LNCAP (cell line): ENCODE measurements at regions not wholly inside any gene's neighbourhood (a gene's known extent, or its start where the extent isn't known, plus 50 kb on each side); places are given as distances from the start of the nearest gene placed in this dataset.

ENCODE experiments used
- TF ChIP-seq, protein P1 (sequence below): fragments of 450-650 bp; IDR thresholded peaks from 2 replicates; pipeline ENCODE4 v1.5.1; 2017; ENCODE audit warnings: mild to moderate bottlenecking

DNA sequence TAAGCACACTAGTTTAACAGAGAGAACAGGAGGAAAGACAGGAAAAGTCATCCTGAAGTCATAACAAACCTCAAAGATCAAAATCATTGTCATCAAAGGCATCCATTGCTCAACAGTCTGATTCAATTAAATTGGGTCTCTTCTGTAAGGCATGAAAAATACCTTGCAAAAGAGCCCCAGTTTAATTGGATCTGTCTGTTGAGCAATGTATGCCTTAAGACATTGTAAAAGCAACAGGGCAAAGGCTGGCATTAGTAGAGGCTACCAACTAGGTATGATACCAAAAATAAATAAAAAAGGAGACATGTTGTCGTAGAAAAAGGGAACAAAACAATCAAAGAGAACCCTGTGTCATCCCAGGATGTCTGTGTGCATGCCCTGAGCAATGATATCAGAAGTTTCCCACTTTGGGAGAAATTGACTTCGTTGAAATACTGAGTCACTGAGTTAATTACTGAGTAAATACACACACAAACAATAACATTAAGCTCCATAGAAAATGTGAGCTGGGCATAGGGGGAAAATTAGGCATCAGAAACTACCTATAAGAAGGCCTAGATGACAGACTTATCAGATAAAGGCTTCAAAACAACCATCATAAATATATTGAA is 1013.8 kb upstream of the CITED2 start:
- TF ChIP-seq, protein P1, sequence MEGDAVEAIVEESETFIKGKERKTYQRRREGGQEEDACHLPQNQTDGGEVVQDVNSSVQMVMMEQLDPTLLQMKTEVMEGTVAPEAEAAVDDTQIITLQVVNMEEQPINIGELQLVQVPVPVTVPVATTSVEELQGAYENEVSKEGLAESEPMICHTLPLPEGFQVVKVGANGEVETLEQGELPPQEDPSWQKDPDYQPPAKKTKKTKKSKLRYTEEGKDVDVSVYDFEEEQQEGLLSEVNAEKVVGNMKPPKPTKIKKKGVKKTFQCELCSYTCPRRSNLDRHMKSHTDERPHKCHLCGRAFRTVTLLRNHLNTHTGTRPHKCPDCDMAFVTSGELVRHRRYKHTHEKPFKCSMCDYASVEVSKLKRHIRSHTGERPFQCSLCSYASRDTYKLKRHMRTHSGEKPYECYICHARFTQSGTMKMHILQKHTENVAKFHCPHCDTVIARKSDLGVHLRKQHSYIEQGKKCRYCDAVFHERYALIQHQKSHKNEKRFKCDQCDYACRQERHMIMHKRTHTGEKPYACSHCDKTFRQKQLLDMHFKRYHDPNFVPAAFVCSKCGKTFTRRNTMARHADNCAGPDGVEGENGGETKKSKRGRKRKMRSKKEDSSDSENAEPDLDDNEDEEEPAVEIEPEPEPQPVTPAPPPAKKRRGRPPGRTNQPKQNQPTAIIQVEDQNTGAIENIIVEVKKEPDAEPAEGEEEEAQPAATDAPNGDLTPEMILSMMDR: no peak

- TF ChIP-seq, protein P1: no peak
Observed at GRCh38 chr6:140385679-140386078, 1011.2 kb upstream of the CITED2 start.

DNA sequence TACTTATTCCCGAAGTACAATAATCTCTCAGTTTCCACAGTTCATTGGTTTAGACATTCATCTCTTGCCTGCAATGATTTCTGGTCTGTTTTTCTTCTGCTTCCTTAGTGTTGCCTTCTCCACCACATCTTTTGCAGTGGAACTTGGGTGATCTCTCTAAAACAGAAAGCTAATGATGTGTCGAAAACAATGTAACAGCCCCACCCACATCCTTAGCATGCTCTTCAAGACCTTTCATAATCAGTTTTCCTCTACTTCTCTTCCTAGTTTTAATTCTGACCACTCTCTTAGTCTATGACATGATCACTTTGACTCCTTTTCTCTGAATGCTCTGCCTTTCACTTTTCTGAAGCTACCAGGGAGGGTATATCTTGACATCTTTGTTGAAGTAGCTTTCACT is 1007.9 kb upstream of the CITED2 start:
- TF ChIP-seq, protein P1: no peak

- TF ChIP-seq, protein P1: no peak
Observed at GRCh38 chr6:140380427-140381218, 1006.2 kb upstream of the CITED2 start.

DNA sequence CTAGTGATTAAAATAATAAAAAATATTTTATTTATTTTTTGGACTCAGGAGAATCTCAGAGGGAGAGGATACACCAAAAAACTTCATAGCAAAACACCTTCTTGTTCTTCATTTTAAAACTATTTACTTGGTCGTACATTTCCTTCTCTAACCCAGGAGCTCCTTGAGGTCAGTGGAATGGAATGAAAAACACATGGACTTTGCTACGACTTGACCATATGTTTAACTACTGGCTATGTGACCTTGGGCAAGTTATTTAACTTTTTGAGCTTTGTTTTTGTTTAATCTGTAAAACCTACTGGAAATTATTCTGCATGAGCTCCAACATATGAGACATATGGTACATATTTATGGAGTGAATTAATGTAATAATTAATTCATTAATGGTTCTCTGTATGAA is 1005.5 kb upstream of the CITED2 start:
- TF ChIP-seq, protein P1: no peak

- TF ChIP-seq, protein P1: no peak
Observed at GRCh38 chr6:140376209-140376608, 1001.8 kb upstream of the CITED2 start.

- TF ChIP-seq, protein P1: no peak
Observed at GRCh38 chr6:140372064-140372463, 997.6 kb upstream of the CITED2 start.
